Stimulated activated naive CD8-positive, alpha-beta T cell treated with anti-CD3 and anti-CD28 coated beads, Interleukin-15, amount 100 ng/mL, for 72 hours (primary cell): ENCODE measurements at regions not wholly inside any gene's neighbourhood (a gene's known extent, or its start where the extent isn't known, plus 50 kb on each side); places are given as distances from the start of the nearest gene placed in this dataset.
"Not testable (repeated sequence)": the region's sequence is repeated elsewhere in the genome, so short reads cannot be mapped to it uniquely, and the experiment has no call there.

Experiments
- ATAC-seq: fragments of 150-1000 bp; cut with Tn5 transposase; 2 replicates; pipeline ENCODE4 v1.10.0; 2021; ENCODE audit warnings: mild to moderate bottlenecking, moderate library complexity
- DNase-seq, 2 donors: peaks; one replicate each; pipeline ENCODE4 v3.0.0; 2021 to 2022
- H3K27ac Mint-ChIP-seq, 2 donors: one replicate each; pipeline ENCODE4 v1.8.0; 2022; ENCODE audit warnings: mild to moderate bottlenecking in 2 of 2, mixed read lengths in 2 of 2, moderate library complexity in 2 of 2
- H3K27me3 Mint-ChIP-seq: one replicate; pipeline ENCODE4 v1.8.0; 2022; ENCODE audit warnings: mixed read lengths
- H3K4me1 Mint-ChIP-seq: one replicate; pipeline ENCODE4 v1.8.0; 2022; ENCODE audit warnings: mild to moderate bottlenecking, mixed read lengths
- H3K4me3 Mint-ChIP-seq, 2 donors: one replicate each; pipeline ENCODE4 v1.8.0; 2022; ENCODE audit warnings: mild to moderate bottlenecking in 2 of 2, mixed read lengths in 2 of 2, moderate library complexity in 1 of 2
- H3K9me3 Mint-ChIP-seq, 2 donors: one replicate each; pipeline ENCODE4 v1.8.0; 2022; ENCODE audit warnings: mixed read lengths in 2 of 2

GRCh38 chr7:82665966-82666507 lies 222.5 kb upstream of the CACNA2D1 start:
- H3K9me3 Mint-ChIP-seq, result no peaks in the 10 kb centered on the region
- H3K27ac Mint-ChIP-seq, result no peak overlapping the region
- H3K4me3 Mint-ChIP-seq, result no peak overlapping the region
- no peak for DNase-seq
- H3K27me3 Mint-ChIP-seq, result no peaks in the 10 kb centered on the region
- H3K4me1 Mint-ChIP-seq, result no peaks in the 10 kb centered on the region
- no peak for ATAC-seq

GRCh38 chr7:82655965-82656364 lies 212.4 kb upstream of the CACNA2D1 start:
- no peak overlapping the region for H3K27ac Mint-ChIP-seq
- H3K9me3 Mint-ChIP-seq, result peaks cover 21 to 35% of the 10 kb centered on the region in 2 donors
- DNase-seq (no peak), ATAC-seq (no peak)
- H3K4me3 Mint-ChIP-seq, result no peak overlapping the region
- H3K27me3 Mint-ChIP-seq, result no peaks in the 10 kb centered on the region
- H3K4me1 Mint-ChIP-seq, result no peaks in the 10 kb centered on the region

- H3K4me1 Mint-ChIP-seq, H3K27ac Mint-ChIP-seq, H3K27me3 Mint-ChIP-seq, DNase-seq, ATAC-seq, H3K4me3 Mint-ChIP-seq: not testable (repeated sequence)
- H3K9me3 Mint-ChIP-seq, result peaks cover 12 to 16% of the 10 kb centered on the region in 2 donors
Observed at GRCh38 chr7:82650095-82650494, 206.5 kb upstream of the CACNA2D1 start.

GRCh38 chr7:82633592-82633991 lies 190.0 kb upstream of the CACNA2D1 start:
- H3K4me1 Mint-ChIP-seq, result no peaks in the 10 kb centered on the region
- no peak overlapping the region for H3K4me3 Mint-ChIP-seq
- H3K9me3 Mint-ChIP-seq, result no peaks in the 10 kb centered on the region

DNA sequence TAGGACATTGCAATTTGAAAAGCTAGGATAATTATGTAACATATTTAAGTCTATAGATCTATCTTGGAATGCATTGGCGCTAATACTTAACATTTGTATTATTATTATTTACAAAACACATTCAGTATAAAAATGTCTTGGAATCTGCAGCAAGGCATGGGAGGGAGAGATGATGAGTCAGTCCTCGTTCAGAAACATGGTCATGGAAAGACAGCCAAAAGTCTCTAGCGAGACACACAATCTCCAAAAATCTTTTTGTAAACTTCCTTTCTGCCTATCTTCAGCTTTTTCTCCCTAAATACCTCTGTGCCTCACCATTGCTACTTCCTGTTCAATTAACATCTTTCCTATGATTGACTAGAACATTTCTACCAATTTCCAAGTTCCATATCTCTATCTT lies 188.4 kb upstream of the CACNA2D1 start:
- Mint-ChIP-seq H3K4me3 (no peak overlapping the region), H3K27me3 (no peaks in the 10 kb centered on the region), H3K27ac (no peak overlapping the region), H3K9me3 (no peaks in the 10 kb centered on the region), H3K4me1 (no peaks in the 10 kb centered on the region)
- DNase-seq (no peak), ATAC-seq (no peak)

More at GRCh38 chr7:82633592-82633991, 190.0 kb upstream of the CACNA2D1 start:
- no peak overlapping the region for H3K27ac Mint-ChIP-seq
- H3K27me3 Mint-ChIP-seq, result no peaks in the 10 kb centered on the region
- no peak for DNase-seq
- ATAC-seq, result no peak

- no peak overlapping the region for H3K27ac Mint-ChIP-seq
- H3K4me3 Mint-ChIP-seq, result no peak overlapping the region
- no peaks in the 10 kb centered on the region for H3K9me3 Mint-ChIP-seq
- DNase-seq (no peak), ATAC-seq (no peak)
- no peaks in the 10 kb centered on the region for H3K4me1 Mint-ChIP-seq
- H3K27me3 Mint-ChIP-seq, result no peaks in the 10 kb centered on the region
Observed at GRCh38 chr7:82629583-82629982, 186.0 kb upstream of the CACNA2D1 start.

- ATAC-seq, result no peak
- Mint-ChIP-seq H3K4me3 (no peak overlapping the region), H3K27me3 (no peaks in the 10 kb centered on the region), H3K4me1 (no peaks in the 10 kb centered on the region), H3K9me3 (peaks cover 0 to 10% of the 10 kb centered on the region in 2 donors), H3K27ac (no peak overlapping the region)
- no peak for DNase-seq
Observed at GRCh38 chr7:82625377-82625776, 181.8 kb upstream of the CACNA2D1 start.

DNA sequence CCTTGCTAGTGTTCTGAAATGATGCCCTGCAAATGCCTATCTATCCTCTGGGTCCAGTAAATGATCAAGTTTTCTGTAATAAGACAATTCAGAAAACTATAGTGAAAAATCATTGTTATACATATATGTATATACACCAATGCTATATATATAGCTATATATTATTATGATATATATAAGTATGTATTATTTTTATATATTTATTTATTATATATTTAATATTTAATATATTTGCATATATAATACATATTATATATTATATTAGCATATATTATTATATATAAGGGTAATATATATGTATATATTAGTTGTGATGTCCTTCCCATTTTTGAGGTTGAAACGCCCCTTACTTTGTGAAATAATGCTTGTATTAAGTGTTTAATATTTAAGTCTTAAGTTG lies 181.4 kb upstream of the CACNA2D1 start:
- Mint-ChIP-seq H3K27ac (no peak overlapping the region), H3K9me3 (peaks cover 0 to 10% of the 10 kb centered on the region in 2 donors), H3K4me3 (no peak overlapping the region), H3K27me3 (no peaks in the 10 kb centered on the region), H3K4me1 (no peaks in the 10 kb centered on the region)
- ATAC-seq (no peak), DNase-seq (no peak)

GRCh38 chr7:82624337-82624736 lies 180.8 kb upstream of the CACNA2D1 start:
- no peak for DNase-seq
- H3K27ac Mint-ChIP-seq, result no peak overlapping the region
- H3K4me3 Mint-ChIP-seq, result no peak overlapping the region
- no peak for ATAC-seq
- no peaks in the 10 kb centered on the region for H3K4me1 Mint-ChIP-seq
- H3K27me3 Mint-ChIP-seq, result no peaks in the 10 kb centered on the region
- H3K9me3 Mint-ChIP-seq, result peaks cover 0 to 10% of the 10 kb centered on the region in 2 donors

- DNase-seq, result no peak
- no peaks in the 10 kb centered on the region for H3K4me1 Mint-ChIP-seq
- no peak overlapping the region for H3K27ac Mint-ChIP-seq
- ATAC-seq, result no peak
- H3K4me3 Mint-ChIP-seq, result no peak overlapping the region
- no peaks in the 10 kb centered on the region for H3K27me3 Mint-ChIP-seq
- H3K9me3 Mint-ChIP-seq, result peaks cover 0 to 10% of the 10 kb centered on the region in 2 donors
Observed at GRCh38 chr7:82623812-82624211, 180.2 kb upstream of the CACNA2D1 start.

GRCh38 chr7:82617156-82617555 lies 173.6 kb upstream of the CACNA2D1 start:
- ATAC-seq (no peak), DNase-seq (no peak)
- peaks cover 7% of the 10 kb centered on the region for H3K4me1 Mint-ChIP-seq
- H3K27ac Mint-ChIP-seq, result no peak overlapping the region
- H3K4me3 Mint-ChIP-seq, result no peak overlapping the region
- H3K9me3 Mint-ChIP-seq, result peaks cover 0 to 10% of the 10 kb centered on the region in 2 donors
- no peaks in the 10 kb centered on the region for H3K27me3 Mint-ChIP-seq

DNA sequence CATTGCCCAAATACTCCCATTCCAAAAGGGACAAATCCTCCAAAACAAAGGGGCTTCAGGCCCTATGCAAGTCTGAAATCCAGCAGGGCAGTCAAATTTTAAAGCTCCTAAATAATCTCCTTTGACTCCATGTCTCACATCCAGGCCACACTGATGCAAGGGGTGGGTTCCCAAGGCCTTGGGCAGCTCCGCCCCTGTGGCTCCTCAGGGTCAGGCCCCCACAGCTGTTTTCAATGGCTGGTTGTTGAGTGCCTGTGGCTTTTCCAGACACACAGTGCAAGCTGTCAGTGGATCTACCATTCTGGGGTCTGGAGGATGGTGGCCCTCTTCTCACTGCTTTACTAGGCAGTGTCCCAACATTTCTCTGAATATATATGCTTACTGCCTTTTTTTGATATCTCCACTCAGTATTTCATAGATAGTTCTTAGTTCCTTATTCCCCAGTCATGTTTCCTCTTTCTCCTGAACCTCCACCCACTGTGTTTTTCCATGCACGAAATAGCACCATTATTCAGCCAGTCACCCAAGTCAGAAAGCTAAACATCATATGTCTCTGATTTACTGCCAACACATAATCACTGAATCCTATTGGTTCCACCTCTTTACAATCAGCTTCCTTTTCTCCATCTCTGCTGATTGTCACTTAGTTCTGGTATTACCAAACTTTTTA lies 172.6 kb upstream of the CACNA2D1 start:
- H3K4me1 Mint-ChIP-seq, result peaks cover 7% of the 10 kb centered on the region
- DNase-seq, result no peak
- no peak for ATAC-seq
- no peak overlapping the region for H3K4me3 Mint-ChIP-seq
- peaks cover 0 to 4% of the 10 kb centered on the region in 2 donors for H3K9me3 Mint-ChIP-seq
- H3K27ac Mint-ChIP-seq, result no peak overlapping the region
- H3K27me3 Mint-ChIP-seq, result no peaks in the 10 kb centered on the region

GRCh38 chr7:82615527-82615926 lies 171.9 kb upstream of the CACNA2D1 start:
- Mint-ChIP-seq H3K27me3 (no peaks in the 10 kb centered on the region), H3K4me3 (no peak overlapping the region), H3K9me3 (no peaks in the 10 kb centered on the region), H3K4me1 (peaks cover 7% of the 10 kb centered on the region), H3K27ac (no peak overlapping the region)
- ATAC-seq (no peak), DNase-seq (no peak)

GRCh38 chr7:82609746-82610145 lies 166.2 kb upstream of the CACNA2D1 start:
- no peak for DNase-seq
- H3K27ac Mint-ChIP-seq, result no peak overlapping the region
- H3K9me3 Mint-ChIP-seq, result no peaks in the 10 kb centered on the region
- no peak overlapping the region for H3K4me3 Mint-ChIP-seq
- no peaks in the 10 kb centered on the region for H3K27me3 Mint-ChIP-seq
- H3K4me1 Mint-ChIP-seq, result no peaks in the 10 kb centered on the region
- no peak for ATAC-seq

DNA sequence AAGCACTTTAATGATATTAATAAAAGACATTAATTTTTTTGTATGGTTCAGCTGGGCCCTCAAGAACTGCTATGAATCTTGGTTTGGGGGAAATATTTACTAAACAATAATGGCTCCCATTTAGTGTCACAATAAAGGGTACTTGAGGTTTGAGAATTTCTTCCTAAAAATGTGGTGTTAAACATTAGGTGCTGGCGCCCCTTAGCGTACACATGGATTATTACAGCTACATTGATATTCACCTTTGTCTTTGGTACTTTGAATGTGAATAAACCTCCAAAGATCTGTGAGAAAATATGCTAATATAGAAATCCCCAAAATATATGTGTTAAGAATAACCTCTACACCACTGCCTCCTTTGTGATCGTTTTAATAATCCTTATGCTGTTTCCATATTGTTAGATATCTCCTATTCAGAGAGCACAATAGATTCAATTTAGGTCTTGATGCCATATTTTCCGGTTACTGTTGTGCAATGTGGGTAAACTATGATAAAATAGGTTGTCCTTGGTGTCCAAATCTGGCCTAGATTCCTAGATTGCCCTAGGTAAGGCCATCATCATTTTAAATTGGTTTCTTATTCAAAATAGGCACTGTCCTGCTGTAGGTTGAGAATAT lies 161.8 kb upstream of the CACNA2D1 start:
- Mint-ChIP-seq H3K4me3 (no peak overlapping the region), H3K4me1 (no peaks in the 10 kb centered on the region), H3K27me3 (no peaks in the 10 kb centered on the region), H3K27ac (no peak overlapping the region), H3K9me3 (no peaks in the 10 kb centered on the region)
- DNase-seq (no peak), ATAC-seq (no peak)

- ATAC-seq (no peak), DNase-seq (no peak)
- H3K27ac Mint-ChIP-seq, result no peak overlapping the region
- H3K4me1 Mint-ChIP-seq, result no peaks in the 10 kb centered on the region
- no peaks in the 10 kb centered on the region for H3K27me3 Mint-ChIP-seq
- no peak overlapping the region for H3K4me3 Mint-ChIP-seq
- H3K9me3 Mint-ChIP-seq, result no peaks in the 10 kb centered on the region
Observed at GRCh38 chr7:82602066-82602465, 158.5 kb upstream of the CACNA2D1 start.
